Fibroblast of mammary gland (primary cell): ENCODE measurements at regions not wholly inside any gene's neighbourhood (a gene's known extent, or its start where the extent isn't known, plus 50 kb on each side); places are given as distances from the start of the nearest gene placed in this dataset.
"Not testable (repeated sequence)": the region's sequence is repeated elsewhere in the genome, so short reads cannot be mapped to it uniquely, and the experiment has no call there.

Experiments
- DNase-seq: peaks from one replicate; pipeline ENCODE4 v3.0.0-alpha.2; 2010; ENCODE audit warnings: low read depth
- H3K4me3 ChIP-seq: 2 replicates; pipeline ENCODE4 v1.5.1; 2011; ENCODE audit warnings: low read depth, mild to moderate bottlenecking, low read length, moderate library complexity; ENCODE audit not compliant: control insufficient read depth
- TF ChIP-seq, protein P1 (sequence below): conservative IDR thresholded peaks from 2 replicates; pipeline ENCODE4 v1.5.1; 2011; ENCODE audit warnings: low read depth, low read length, inconsistent platforms; ENCODE audit not compliant: control insufficient read depth, insufficient read depth

DNA sequence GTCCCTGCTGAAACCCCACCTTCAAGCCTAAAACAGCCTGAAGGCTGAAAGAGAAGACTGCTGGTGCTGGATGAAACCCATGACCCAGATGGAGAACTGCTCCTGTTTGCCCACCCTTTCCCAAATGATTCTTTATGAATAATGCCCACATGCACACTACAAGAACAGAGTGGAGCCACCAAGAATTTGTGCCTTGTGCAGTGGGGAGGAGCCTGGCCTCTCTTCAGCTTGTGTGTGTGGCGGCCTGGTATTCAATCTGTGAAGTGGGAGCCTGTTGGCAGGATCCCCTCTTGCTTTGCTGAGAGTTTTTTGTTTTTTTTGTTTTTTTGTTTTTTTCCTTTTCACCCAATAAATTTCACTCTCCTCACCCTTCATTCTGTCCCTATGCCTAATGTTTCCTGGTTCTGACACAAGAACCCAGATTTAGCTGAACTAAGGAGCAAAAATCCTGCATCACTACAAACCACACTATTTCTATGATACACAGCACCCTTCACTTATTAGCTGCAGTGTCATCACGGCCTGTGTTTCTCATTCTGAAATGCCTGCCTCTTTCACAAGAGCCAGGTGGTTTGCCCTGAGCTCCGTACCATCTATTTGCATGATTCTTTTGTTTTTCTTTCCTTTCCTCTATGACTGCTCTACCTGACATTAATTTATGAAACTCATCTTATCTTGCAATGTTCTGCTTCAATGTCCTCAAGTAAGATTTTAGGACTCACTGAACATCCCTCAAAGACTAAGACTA, 585.5 kb upstream of the ATXN7L3B start:
- TF ChIP-seq, protein P1, sequence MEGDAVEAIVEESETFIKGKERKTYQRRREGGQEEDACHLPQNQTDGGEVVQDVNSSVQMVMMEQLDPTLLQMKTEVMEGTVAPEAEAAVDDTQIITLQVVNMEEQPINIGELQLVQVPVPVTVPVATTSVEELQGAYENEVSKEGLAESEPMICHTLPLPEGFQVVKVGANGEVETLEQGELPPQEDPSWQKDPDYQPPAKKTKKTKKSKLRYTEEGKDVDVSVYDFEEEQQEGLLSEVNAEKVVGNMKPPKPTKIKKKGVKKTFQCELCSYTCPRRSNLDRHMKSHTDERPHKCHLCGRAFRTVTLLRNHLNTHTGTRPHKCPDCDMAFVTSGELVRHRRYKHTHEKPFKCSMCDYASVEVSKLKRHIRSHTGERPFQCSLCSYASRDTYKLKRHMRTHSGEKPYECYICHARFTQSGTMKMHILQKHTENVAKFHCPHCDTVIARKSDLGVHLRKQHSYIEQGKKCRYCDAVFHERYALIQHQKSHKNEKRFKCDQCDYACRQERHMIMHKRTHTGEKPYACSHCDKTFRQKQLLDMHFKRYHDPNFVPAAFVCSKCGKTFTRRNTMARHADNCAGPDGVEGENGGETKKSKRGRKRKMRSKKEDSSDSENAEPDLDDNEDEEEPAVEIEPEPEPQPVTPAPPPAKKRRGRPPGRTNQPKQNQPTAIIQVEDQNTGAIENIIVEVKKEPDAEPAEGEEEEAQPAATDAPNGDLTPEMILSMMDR = no peak
- DNase-seq = no peak
- no peak overlapping the region for H3K4me3 ChIP-seq

DNA sequence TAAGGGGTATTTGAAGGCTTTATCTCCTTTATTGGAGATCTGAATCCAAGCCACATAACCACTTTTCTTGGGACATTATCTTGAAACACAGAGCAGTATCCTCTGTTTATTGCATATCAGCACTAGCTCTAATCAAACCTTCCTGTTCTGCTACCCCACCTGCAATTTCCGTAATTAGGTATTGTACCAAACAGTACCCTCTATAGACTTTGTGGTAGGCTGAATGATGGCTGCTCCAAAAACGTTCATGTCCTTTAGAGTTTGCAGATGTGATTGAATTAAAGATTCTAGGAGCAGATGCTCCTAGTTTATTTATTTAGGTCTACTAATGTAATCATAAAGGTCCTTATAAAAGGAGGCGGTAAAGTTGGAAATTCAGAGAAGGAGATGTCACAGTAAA, 573.0 kb upstream of the ATXN7L3B start:
- TF ChIP-seq, protein P1 = no peak
- H3K4me3 ChIP-seq = no peak overlapping the region

DNA sequence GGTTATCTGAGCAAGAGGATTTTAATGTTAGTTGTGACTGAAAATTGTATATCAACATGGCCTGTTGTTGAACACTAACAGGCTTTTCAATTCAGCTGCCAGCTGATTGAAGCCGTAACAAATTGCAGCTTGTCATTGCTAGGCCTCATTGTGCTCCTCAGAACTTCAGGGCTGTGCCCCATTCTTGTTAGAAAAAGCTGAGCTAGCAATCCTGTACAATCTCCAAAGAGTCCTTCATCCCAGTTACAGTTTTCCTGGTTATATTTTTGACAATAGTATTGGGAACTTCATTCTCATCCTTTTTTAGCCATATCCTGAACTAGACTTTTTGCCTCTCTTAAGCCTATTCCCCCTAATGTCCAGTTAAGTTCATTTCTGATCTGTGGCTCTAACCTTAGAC, 564.1 kb upstream of the ATXN7L3B start:
- DNase-seq = no peak
- no peak overlapping the region for H3K4me3 ChIP-seq
- TF ChIP-seq, protein P1 = no peak

More for the DNA sequence above, 573.0 kb upstream of the ATXN7L3B start:
- no peak for DNase-seq

DNA sequence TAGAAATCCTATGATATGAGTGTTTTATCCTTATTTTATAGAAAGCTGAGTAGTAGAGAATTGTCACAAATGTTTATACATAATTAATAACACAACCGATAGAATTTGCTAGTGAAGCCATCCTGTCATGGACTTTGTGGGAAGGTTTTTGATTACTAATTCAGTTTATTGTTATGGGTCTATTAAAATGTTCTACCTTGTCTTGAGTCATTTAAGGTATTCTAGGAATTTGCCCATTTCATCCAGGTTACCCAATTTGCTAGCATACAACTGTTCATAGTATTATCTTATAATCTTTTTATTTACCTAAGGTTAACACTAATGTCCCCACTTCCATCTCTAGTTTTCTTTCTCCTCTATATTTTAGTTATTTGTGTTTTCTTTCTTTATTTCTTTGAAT, 553.1 kb upstream of the ATXN7L3B start:
- DNase-seq = no peak
- H3K4me3 ChIP-seq = no peak overlapping the region
- TF ChIP-seq, protein P1 = no peak

DNA sequence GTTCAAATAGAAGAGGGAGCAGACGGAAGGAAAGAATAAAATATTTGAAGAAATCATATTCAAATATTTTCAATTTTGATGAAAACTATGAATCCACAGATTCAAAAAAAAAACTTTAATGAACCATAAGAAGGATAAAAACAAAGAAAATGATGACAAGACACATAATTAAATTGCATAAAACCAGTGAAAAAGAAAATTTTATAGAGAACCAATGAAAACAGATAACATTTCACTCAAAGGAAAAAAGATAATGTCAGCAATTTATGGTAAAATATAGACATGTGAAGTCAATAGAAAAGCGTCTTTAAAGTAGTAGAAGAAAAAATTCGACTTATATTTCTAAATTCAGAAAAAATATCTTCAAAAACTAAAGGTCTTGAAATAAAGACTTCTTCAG, 546.5 kb upstream of the ATXN7L3B start:
- DNase-seq = no peak
- TF ChIP-seq, protein P1 = no peak
- H3K4me3 ChIP-seq = no peak overlapping the region

DNA sequence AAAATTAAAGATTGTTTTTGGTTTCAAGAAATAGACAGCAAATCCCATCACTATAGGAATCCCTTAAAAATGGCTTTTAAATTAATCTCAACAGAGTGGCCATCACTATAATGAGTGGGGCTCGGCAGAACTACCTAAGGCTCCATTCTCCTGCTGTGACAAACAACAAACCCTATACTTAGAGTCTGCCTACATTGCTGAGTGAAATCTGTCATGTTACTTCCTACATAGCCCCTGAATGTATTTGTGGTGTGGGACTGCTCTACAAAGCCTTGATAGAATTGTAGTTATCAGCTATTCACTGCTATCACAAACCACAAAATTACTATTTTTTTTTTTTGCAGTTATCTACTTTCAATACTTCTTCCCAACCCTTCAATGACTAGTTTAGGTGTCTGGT, 538.7 kb upstream of the ATXN7L3B start:
- TF ChIP-seq, protein P1 = no peak
- no peak for DNase-seq

DNA sequence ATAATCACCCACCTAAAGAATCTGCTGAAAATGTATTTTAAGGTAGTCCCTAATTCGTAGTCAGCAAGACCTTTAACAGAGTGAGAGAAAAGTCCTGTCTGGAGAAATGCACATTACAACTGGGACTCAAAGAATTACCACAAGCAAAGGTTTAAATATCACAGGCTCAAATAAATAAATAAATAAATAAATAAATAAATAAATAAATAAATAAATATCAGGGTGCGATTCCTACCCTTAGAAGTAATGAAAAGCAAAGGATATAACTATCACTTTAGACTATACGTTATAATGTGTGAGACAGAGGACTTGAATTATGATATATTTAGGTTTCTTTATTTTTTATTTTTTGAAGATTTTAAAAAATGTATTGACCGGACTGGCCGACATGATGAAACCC, 522.5 kb upstream of the ATXN7L3B start:
- TF ChIP-seq, protein P1 = no peak
- no peak overlapping the region for H3K4me3 ChIP-seq
- DNase-seq = no peak

More for the DNA sequence above, 538.7 kb upstream of the ATXN7L3B start:
- H3K4me3 ChIP-seq = no peak overlapping the region

DNA sequence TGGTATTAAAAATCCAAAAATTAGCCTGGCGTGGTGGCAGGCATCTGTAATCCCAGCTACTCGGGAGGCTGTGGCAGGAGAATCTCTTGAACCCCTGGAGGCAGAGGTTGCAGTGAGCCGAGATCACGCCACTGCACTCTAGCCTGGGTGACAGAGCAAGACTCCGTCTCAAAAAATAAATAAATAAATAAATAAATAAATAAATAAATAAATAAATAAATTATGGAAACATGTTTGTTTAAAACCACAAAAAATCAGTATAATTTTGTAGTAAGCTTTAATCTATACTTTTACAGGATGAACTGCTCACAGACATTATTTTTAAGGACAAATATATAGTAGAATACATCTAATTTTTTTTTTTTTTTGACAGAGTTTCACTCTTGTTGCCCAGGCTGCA, 521.3 kb upstream of the ATXN7L3B start:
- not testable (repeated sequence) for H3K4me3 ChIP-seq, DNase-seq
